Fibroblast of skin of scalp (primary cell): ENCODE measurements at regions not wholly inside any gene's neighbourhood (a gene's known extent, or its start where the extent isn't known, plus 50 kb on each side); places are given as distances from the start of the nearest gene placed in this dataset.
"Not testable (repeated sequence)": the region's sequence is repeated elsewhere in the genome, so short reads cannot be mapped to it uniquely, and the experiment has no call there.

Experiments
- DNase-seq: peaks from one replicate; pipeline ENCODE4 v3.0.0-alpha.2; 2013

- no peak for DNase-seq
These were observed 102.9 kb downstream of the ADAMTS15 start for GRCh38 chr11:130551388-130551787.

- DNase-seq, result peak; percentile 51
These were observed 104.9 kb downstream of the ADAMTS15 start for GRCh38 chr11:130553306-130553705.

- no peak for DNase-seq
These were observed 106.0 kb downstream of the ADAMTS15 start for GRCh38 chr11:130554241-130555055.

GRCh38 chr11:130555251-130555841 is 106.9 kb downstream of the ADAMTS15 start:
- DNase-seq, result no peak

GRCh38 chr11:130560000-130560780 is 111.7 kb downstream of the ADAMTS15 start:
- DNase-seq, result no peak

DNA sequence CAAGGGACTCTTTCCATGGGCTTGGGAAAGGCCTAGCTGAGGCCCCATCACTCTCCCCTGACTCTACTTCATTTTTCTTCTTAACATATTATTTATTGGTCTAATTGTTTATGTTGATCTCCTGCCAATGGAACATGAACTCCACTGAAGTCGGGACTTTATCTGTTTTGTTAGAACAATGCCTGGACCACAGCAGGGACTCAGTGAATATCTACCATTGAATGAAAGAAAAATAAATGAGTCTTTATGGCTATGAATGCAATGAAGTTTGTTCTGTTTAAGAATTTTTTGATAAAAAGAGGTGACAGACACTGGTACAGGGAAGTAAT is 112.3 kb downstream of the ADAMTS15 start:
- DNase-seq, result no peak

GRCh38 chr11:130561441-130561881 is 113.0 kb downstream of the ADAMTS15 start:
- DNase-seq, result peak; percentile 83

- DNase-seq, result no peak
These were observed 114.1 kb downstream of the ADAMTS15 start for GRCh38 chr11:130562549-130562948.

GRCh38 chr11:130566360-130566759 is 117.9 kb downstream of the ADAMTS15 start:
- not testable (repeated sequence) for DNase-seq

- DNase-seq, result no peak
These were observed 123.1 kb downstream of the ADAMTS15 start for GRCh38 chr11:130571519-130571918.

DNA sequence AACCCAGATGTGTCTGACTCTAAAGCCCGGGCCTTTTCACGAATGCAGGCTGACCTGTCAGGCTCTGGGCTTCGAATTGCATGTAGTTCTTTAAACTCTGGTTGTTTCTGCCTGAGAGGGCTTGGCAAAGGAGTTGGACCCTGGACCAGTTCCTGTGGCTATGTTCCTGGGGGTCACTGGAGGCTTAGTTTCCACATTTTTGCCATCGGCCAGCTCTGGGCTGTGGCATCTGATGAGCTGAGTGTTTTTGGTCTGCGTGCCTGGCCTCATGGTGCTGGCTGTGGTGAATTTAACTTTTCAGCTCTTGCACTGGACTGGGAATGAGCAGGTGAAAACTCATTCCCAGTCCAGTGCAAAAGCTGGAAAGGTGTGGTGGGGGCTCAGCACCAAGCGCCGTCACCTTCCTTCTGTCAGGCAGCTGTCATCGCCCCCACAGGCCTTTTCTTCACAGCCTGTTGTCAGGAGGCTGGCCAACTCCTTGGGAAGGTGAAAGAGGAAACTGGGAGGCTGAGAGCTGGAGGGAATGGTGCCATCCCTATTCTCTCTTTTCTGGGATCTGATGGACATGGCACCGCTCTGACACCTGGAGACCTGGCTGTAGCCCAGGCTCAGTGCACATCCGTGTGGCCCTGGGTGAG is 123.6 kb downstream of the ADAMTS15 start:
- DNase-seq, result no peak

GRCh38 chr11:130573767-130574166 is 125.3 kb downstream of the ADAMTS15 start:
- DNase-seq, result no peak

GRCh38 chr11:130574740-130575139 is 126.3 kb downstream of the ADAMTS15 start:
- no peak for DNase-seq

- no peak for DNase-seq
These were observed 127.7 kb downstream of the ADAMTS15 start for GRCh38 chr11:130576146-130576545.

- no peak for DNase-seq
These were observed 130.4 kb downstream of the ADAMTS15 start for GRCh38 chr11:130578738-130579368.

DNA sequence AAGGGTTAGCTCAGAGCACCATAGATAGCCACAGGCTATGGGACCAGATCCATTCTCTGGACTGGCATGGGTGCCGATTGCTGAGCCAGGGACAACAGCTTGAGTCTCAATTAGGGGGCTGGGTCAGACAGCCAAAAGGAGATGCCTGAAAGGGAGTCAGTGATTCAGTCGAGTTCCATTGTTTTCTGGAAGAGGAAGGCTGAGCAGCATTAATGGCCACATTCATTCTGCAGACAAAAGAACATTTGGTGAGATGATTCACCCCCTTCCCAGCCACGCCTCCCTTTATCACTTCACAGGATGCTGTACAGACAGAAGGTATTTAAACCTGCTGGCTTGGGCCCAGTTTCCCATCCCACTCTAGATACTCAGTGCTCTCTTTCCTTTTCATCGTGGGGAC is 131.9 kb downstream of the ADAMTS15 start:
- peak; percentile 86 for DNase-seq

DNA sequence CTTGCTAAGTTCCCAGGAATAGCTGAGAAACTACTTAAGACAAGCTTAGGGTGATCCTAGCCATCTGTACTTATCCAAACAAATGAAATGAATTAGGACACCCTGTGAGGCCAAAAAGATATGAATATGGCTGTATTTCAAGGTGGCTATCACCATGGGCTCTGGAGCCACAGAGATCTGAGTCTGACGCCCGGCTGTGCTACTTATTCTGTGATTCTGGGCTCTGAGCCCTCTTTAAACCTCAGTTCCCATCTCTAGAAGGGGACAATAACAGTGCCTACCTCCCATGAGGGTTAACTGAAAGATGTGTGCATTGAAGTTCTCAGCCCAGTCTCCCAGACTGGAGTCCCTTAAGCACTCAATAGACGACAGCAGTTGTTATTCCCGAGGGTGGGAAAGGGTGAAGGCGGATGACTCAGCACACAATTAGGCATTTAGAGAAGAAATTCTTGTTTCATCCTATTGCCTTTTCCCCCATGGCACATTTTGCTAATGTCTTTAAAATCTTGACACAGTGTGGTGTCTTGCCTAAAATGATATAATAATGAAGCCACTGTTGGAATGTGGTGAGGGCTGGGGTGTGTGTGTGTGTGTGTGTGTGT is 132.5 kb downstream of the ADAMTS15 start:
- peak; percentile 94 for DNase-seq

DNA sequence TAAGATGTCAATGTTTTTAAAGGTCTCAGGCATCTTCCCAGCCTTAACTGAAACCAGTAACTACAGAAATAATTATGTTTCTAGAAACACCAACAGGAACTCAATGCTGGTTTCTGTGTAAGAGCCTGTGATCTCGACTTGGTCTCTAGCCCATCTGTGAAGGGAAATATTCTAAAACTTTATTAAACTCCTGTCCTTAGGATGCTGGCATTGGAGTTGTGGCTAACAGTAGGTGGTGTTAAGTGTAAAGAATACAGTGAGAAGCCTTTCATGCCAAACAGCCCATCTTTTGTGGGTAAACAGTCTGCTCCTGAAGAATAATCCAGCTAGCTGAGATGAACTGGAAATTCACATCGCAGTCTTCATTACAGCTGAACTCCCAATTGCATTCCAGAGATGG is 133.2 kb downstream of the ADAMTS15 start:
- peak; percentile 70 for DNase-seq

DNA sequence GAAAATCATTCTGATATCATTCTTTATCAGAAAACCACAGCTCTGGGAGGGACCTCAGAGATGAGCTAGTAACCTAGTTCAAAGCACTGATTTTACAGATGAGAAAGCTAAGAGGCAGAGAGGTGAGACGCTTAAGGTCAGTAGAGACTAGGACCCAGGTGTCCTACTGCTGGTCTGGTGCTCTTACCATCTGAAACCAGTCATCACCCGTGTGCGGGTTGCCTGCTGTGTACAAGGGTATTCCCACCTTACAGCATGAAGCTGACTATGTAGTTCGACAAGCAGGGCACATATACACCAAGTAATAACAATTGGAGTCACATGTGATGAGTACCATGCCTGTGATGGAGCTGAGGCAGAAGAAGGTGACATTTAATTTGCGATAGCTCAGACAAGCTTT is 133.7 kb downstream of the ADAMTS15 start:
- DNase-seq, result no peak

DNA sequence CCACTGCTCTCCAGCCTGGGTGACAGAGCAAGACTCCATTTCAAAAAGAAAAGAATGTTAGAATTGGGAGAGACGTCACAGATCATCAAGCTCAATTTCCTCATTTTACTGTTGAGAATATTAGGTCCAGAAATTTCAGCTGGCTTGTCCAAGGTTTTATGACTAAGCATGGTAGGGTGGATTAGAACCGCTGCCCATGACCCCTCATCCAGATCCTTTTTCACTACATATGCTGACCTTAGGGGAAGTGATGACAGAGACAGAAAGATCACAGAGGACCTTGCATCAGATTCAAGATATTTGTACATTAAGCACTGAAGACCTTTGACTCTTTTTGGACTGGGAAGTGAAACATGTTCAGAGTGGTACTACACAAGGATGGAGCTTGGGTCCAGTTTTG is 134.5 kb downstream of the ADAMTS15 start:
- DNase-seq, result no peak

DNA sequence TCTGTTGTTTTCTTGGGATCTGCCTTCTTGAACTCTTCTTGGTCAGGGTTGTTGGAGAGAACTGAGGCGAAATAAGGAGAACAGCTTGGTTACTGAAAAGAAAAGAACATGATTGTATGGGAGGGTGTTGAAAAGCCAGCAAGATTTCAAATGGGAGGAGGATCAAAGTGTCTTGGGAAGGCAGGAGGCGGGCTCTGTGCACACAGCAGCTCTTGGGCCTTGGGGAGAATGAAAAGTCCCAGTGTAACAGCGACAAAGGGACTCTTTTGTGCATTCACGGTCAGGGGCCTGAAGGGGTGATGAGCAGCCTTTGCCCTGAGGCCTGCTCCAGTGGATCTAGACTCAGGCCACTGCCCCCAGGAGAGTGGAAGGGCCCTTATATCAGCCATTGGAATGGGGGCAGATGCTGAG is 135.4 kb downstream of the ADAMTS15 start:
- no peak for DNase-seq

DNA sequence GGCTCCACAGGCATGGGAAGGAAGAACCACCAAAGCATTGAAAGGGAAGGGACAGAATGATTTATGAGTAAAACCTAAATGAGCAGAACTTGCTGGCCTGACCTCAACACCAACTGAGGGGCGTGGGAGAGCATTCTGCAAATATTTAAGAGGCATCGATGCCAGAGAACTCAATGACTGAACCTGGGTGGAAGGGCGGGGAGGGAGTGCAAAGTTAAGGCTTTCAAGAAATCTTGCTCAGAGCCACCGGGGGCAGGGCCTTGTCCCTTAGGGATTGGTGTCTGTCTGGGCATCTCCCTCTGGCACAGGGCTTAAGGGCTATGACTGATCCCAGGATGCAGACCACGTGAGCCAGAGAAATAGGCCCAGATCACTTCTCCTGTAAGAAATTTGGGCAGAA is 137.1 kb downstream of the ADAMTS15 start:
- peak; percentile 83 for DNase-seq
